HEK293 (cell line): ENCODE measurements at regions not wholly inside any gene's neighbourhood (a gene's known extent, or its start where the extent isn't known, plus 50 kb on each side); places are given as distances from the start of the nearest gene placed in this dataset.

Source experiments
- CTCF ChIA-PET: fragments of 350-600 bp; formaldehyde crosslinking; extraction: SDS; loops from one replicate; lab custom pipeline; 2021; ENCODE audit warnings: antibody characterized with exemption; lab: Yijun Ruan, JAX
- POLR2A ChIA-PET: fragments of 300-600 bp; formaldehyde crosslinking; extraction: SDS; loops from one replicate; lab custom pipeline; 2020; ENCODE audit warnings: antibody characterized with exemption, inconsistent platforms; lab: Yijun Ruan, JAX
- H3K27ac ChIP-seq: fragments of 200-500 bp; sonication (Bioruptor generic); 2 replicates; pipeline ENCODE4 v1.5.1; 2014; ENCODE audit warnings: low read depth, low read length, control low read depth, inconsistent platforms; ENCODE audit errors: extremely low read depth
- H3K36me3 ChIP-seq, 2 experiments: fragments of 200-500 bp in 1 of 2; sonication (Bioruptor generic) in 1 of 2; 1 replicate in 1 of 2; 2 replicates in 1 of 2; pipeline ENCODE4 v1.5.1; 2014 to 2017; ENCODE audit warnings: inconsistent platforms in 2 of 2, low read length in 2 of 2; ENCODE audit not compliant: control insufficient read depth in 2 of 2, insufficient read depth in 1 of 2
- H3K4me1 ChIP-seq: fragments of 200-500 bp; sonication (Bioruptor generic); 2 replicates; pipeline ENCODE4 v1.5.1; 2014; ENCODE audit warnings: mild to moderate bottlenecking, low read length, inconsistent platforms; ENCODE audit not compliant: control insufficient read depth, insufficient read depth
- H3K4me3 ChIP-seq: 2 replicates; pipeline ENCODE4 v1.5.1; 2011; ENCODE audit warnings: low read depth, mild to moderate bottlenecking, control low read depth, low read length, moderate library complexity
- H3K9me3 ChIP-seq: fragments of 200-500 bp; sonication (Bioruptor generic); 2 replicates; pipeline ENCODE4 v1.5.1; 2014; ENCODE audit warnings: low read depth, low read length, inconsistent platforms; ENCODE audit not compliant: control insufficient read depth, insufficient read depth
- HOXD13 ChIP-seq: sonication (generic); formaldehyde crosslinking; IDR thresholded peaks from 2 replicates; pipeline ENCODE4 v1.8.0; 2022; ENCODE audit warnings: missing genetic modification reagents, borderline replicate concordance
- IKZF3 ChIP-seq: fragments of 450-650 bp; IDR thresholded peaks from 2 replicates; pipeline ENCODE4 v1.5.0; 2018; ENCODE audit warnings: missing biosample characterization, mild to moderate bottlenecking, missing genetic modification characterization, moderate library complexity
- SCRT2 ChIP-seq: fragments of 450-650 bp; formaldehyde crosslinking; IDR thresholded peaks from 2 replicates; pipeline ENCODE4 v1.5.1; 2016; ENCODE audit warnings: missing biosample characterization, missing genetic modification characterization
- ZFP3 ChIP-seq: fragments of 450-650 bp; formaldehyde crosslinking; IDR thresholded peaks from 2 replicates; pipeline ENCODE4 v1.5.1; 2016; ENCODE audit warnings: low read depth, missing biosample characterization, missing genetic modification characterization
- ZFP69B ChIP-seq: fragments of 450-650 bp; formaldehyde crosslinking; IDR thresholded peaks from 2 replicates; pipeline ENCODE4 v1.5.1; 2016; ENCODE audit warnings: missing biosample characterization, missing genetic modification characterization
- ZNF121 ChIP-seq: fragments of 450-650 bp; formaldehyde crosslinking; IDR thresholded peaks from 2 replicates; pipeline ENCODE4 v1.5.1; 2016; ENCODE audit warnings: missing biosample characterization, missing genetic modification characterization
- ZNF146 ChIP-seq: fragments of 450-650 bp; formaldehyde crosslinking; IDR thresholded peaks from 2 replicates; pipeline ENCODE4 v1.5.1; 2016; ENCODE audit warnings: missing biosample characterization, missing genetic modification characterization
- ZNF155 ChIP-seq: fragments of 450-650 bp; formaldehyde crosslinking; IDR thresholded peaks from 2 replicates; pipeline ENCODE4 v1.5.1; 2016; ENCODE audit warnings: missing biosample characterization, missing genetic modification characterization
- ZNF16 ChIP-seq: fragments of 450-650 bp; formaldehyde crosslinking; IDR thresholded peaks from 2 replicates; pipeline ENCODE4 v1.5.1; 2016; ENCODE audit warnings: low read depth, missing biosample characterization, missing genetic modification characterization
- ZNF266 ChIP-seq: fragments of 450-650 bp; formaldehyde crosslinking; IDR thresholded peaks from 2 replicates; pipeline ENCODE4 v1.5.1; 2016; ENCODE audit warnings: missing biosample characterization, missing genetic modification characterization, low read depth
- ZNF37A ChIP-seq: fragments of 450-650 bp; IDR thresholded peaks from 2 replicates; pipeline ENCODE4 v1.5.1; 2018; ENCODE audit warnings: missing biosample characterization, missing genetic modification characterization
- ZNF391 ChIP-seq: fragments of 450-650 bp; formaldehyde crosslinking; IDR thresholded peaks from 2 replicates; pipeline ENCODE4 v1.5.1; 2016; ENCODE audit warnings: low read depth, missing biosample characterization, missing genetic modification characterization, borderline replicate concordance
- ZNF513 ChIP-seq: fragments of 450-650 bp; IDR thresholded peaks from 2 replicates; pipeline ENCODE4 v1.5.1; 2018; ENCODE audit warnings: missing biosample characterization, missing genetic modification characterization
- ZNF529 ChIP-seq: fragments of 450-650 bp; formaldehyde crosslinking; IDR thresholded peaks from 2 replicates; pipeline ENCODE4 v1.5.1; 2017; ENCODE audit warnings: missing genetic modification characterization, missing biosample characterization; ENCODE audit not compliant: insufficient replicate concordance
- ZNF580 ChIP-seq: fragments of 450-650 bp; formaldehyde crosslinking; IDR thresholded peaks from 2 replicates; pipeline ENCODE4 v1.5.1; 2016; ENCODE audit warnings: missing biosample characterization, missing genetic modification characterization
- ZNF585B ChIP-seq: fragments of 450-650 bp; formaldehyde crosslinking; IDR thresholded peaks from 2 replicates; pipeline ENCODE4 v1.5.1; 2016; ENCODE audit warnings: missing biosample characterization, missing genetic modification characterization
- ZNF623 ChIP-seq: fragments of 450-650 bp; formaldehyde crosslinking; IDR thresholded peaks from 2 replicates; pipeline ENCODE4 v1.5.1; 2016; ENCODE audit warnings: missing biosample characterization, missing genetic modification characterization
- ZNF624 ChIP-seq: fragments of 450-650 bp; formaldehyde crosslinking; IDR thresholded peaks from 2 replicates; pipeline ENCODE4 v1.5.1; 2017; ENCODE audit warnings: missing biosample characterization, missing genetic modification characterization
- ZNF654 ChIP-seq: fragments of 450-650 bp; formaldehyde crosslinking; IDR thresholded peaks from 2 replicates; pipeline ENCODE4 v1.5.1; 2016; ENCODE audit warnings: low read depth, missing biosample characterization, missing genetic modification characterization
- ZNF658 ChIP-seq: fragments of 450-650 bp; formaldehyde crosslinking; IDR thresholded peaks from 2 replicates; pipeline ENCODE4; 2016; ENCODE audit warnings: missing biosample characterization, missing genetic modification characterization
- ZSCAN18 ChIP-seq: fragments of 450-650 bp; formaldehyde crosslinking; IDR thresholded peaks from 2 replicates; pipeline ENCODE4 v1.5.1; 2016; ENCODE audit warnings: missing biosample characterization, missing genetic modification characterization
- TF ChIP-seq, protein P1 (sequence below): fragments of 450-650 bp; formaldehyde crosslinking; IDR thresholded peaks from 2 replicates; pipeline ENCODE4 v1.5.1; 2017; ENCODE audit warnings: missing biosample characterization, missing genetic modification characterization
- TF ChIP-seq, protein P2 (sequence below): fragments of 450-650 bp; formaldehyde crosslinking; IDR thresholded peaks from 2 replicates; pipeline ENCODE4 v1.5.1; 2016; ENCODE audit warnings: missing biosample characterization, missing genetic modification characterization
- TF ChIP-seq, protein P3 (sequence below): fragments of 450-650 bp; formaldehyde crosslinking; IDR thresholded peaks from 2 replicates; pipeline ENCODE4 v1.5.1; 2016; ENCODE audit warnings: missing biosample characterization, missing genetic modification characterization
- TF ChIP-seq, protein P4 (sequence below): fragments of 450-650 bp; formaldehyde crosslinking; IDR thresholded peaks from 2 replicates; pipeline ENCODE4 v1.5.1; 2016; ENCODE audit warnings: missing biosample characterization, missing genetic modification characterization

DNA sequence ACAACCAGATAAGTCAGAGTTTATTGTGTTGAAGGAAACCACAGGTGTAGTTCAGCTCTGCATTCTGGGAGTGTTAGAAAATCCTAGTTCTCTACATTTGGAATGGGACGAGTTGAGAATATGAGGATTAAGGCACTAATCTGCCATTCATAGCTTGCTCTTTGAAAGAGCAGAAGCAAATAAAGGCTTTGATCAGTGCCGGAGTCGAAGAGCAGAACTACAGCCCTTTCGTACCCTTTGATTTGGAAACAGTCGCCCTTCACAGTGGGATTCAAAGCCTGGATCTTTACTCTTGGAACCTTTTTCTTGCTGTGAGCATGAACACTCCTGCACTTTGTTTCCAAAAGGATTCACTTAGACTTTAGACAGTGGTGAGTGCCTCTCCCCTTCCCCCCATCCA, 523.9 kb upstream of the POU3F2 start:
- Histone ChIP-seq H3K36me3 (no peaks in the 10 kb centered on the region), H3K4me3 (no peak overlapping the region), H3K27ac (no peak overlapping the region), H3K4me1 (no peaks in the 10 kb centered on the region), H3K9me3 (no peaks in the 10 kb centered on the region)
- ChIA-PET CTCF (no interaction called here), POLR2A (no interaction called here)
- TF ChIP-seq ZNF580 (tag by site-specific recombination) (no peak), ZNF623 (tag by site-specific recombination) (no peak), ZSCAN18 (tag by site-specific recombination) (no peak), ZNF391 (tag by site-specific recombination) (no peak), ZNF155 (no peak), ZNF658 (tag by site-specific recombination) (no peak), ZNF654 (tag by site-specific recombination) (no peak), ZNF513 (tag by site-specific recombination) (no peak)
- TF ChIP-seq, protein P1, sequence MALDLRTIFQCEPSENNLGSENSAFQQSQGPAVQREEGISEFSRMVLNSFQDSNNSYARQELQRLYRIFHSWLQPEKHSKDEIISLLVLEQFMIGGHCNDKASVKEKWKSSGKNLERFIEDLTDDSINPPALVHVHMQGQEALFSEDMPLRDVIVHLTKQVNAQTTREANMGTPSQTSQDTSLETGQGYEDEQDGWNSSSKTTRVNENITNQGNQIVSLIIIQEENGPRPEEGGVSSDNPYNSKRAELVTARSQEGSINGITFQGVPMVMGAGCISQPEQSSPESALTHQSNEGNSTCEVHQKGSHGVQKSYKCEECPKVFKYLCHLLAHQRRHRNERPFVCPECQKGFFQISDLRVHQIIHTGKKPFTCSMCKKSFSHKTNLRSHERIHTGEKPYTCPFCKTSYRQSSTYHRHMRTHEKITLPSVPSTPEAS (tag by site-specific recombination): no peak
- TF ChIP-seq, protein P2, sequence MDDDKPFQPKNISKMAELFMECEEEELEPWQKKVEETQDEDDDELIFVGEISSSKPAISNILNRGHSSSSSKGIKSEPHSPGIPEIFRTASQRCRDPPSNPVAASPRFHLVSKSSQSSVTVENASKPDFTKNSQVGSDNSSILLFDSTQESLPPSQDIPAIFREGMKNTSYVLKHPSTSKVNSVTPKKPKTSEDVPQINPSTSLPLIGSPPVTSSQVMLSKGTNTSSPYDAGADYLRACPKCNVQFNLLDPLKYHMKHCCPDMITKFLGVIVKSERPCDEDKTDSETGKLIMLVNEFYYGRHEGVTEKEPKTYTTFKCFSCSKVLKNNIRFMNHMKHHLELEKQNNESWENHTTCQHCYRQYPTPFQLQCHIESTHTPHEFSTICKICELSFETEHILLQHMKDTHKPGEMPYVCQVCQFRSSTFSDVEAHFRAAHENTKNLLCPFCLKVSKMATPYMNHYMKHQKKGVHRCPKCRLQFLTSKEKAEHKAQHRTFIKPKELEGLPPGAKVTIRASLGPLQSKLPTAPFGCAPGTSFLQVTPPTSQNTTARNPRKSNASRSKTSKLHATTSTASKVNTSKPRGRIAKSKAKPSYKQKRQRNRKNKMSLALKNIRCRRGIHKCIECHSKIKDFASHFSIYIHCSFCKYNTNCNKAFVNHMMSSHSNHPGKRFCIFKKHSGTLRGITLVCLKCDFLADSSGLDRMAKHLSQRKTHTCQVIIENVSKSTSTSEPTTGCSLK (tag by site-specific recombination): no peak

GRCh38 chr6:98323605-98324004, 510.8 kb upstream of the POU3F2 start:
- CTCF ChIA-PET: interaction anchor here (0.7 kb wide), 1 partner anchor 22 kb away, joined by 3 read pairs; no protein-coding TSS in a partner anchor
- POLR2A ChIA-PET: no interaction called here
- no peaks in the 10 kb centered on the region for H3K36me3 ChIP-seq
- H3K9me3 ChIP-seq: no peaks in the 10 kb centered on the region
- TF ChIP-seq ZNF146 (no peak), ZNF121 (tag by site-specific recombination) (no peak), ZNF529 (tag by site-specific recombination) (no peak), ZNF266 (tag by site-specific recombination) (no peak), ZFP69B (tag by site-specific recombination) (no peak), IKZF3 (no peak), ZFP3 (tag by site-specific recombination) (no peak), ZNF624 (no peak), ZNF585B (tag by site-specific recombination) (no peak), SCRT2 (tag by site-specific recombination) (no peak), ZNF580 (tag by site-specific recombination) (no peak), ZNF37A (tag by site-specific recombination) (no peak), ZNF16 (tag by site-specific recombination) (no peak), HOXD13 (CRISPR knock-in tag) (no peak)
- TF ChIP-seq, protein P3, sequence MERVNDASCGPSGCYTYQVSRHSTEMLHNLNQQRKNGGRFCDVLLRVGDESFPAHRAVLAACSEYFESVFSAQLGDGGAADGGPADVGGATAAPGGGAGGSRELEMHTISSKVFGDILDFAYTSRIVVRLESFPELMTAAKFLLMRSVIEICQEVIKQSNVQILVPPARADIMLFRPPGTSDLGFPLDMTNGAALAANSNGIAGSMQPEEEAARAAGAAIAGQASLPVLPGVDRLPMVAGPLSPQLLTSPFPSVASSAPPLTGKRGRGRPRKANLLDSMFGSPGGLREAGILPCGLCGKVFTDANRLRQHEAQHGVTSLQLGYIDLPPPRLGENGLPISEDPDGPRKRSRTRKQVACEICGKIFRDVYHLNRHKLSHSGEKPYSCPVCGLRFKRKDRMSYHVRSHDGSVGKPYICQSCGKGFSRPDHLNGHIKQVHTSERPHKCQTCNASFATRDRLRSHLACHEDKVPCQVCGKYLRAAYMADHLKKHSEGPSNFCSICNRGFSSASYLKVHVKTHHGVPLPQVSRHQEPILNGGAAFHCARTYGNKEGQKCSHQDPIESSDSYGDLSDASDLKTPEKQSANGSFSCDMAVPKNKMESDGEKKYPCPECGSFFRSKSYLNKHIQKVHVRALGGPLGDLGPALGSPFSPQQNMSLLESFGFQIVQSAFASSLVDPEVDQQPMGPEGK: no peak
- TF ChIP-seq, protein P4, sequence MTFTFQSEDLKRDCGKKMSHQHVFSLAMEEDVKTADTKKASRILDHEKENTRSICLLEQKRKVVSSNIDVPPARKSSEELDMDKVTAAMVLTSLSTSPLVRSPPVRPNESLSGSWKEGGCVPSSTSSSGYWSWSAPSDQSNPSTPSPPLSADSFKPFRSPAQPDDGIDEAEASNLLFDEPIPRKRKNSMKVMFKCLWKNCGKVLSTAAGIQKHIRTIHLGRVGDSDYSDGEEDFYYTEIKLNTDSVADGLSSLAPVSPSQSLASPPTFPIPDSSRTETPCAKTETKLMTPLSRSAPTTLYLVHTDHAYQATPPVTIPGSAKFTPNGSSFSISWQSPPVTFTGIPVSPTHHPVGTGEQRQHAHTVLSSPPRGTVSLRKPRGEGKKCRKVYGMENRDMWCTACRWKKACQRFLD (tag by site-specific recombination): no peak
- TF ChIP-seq, all 188 proteins: peak for 0
- Histone ChIP-seq H3K4me3 (no peak overlapping the region), H3K4me1 (peaks cover 5% of the 10 kb centered on the region; the same call in 1 of the 2 replicates), H3K27ac (no peak overlapping the region)
